ENCODE measurements at regions not wholly inside any gene's neighbourhood (a gene's known extent, or its start where the extent isn't known, plus 50 kb on each side); places are given as distances from the start of the nearest gene placed in this dataset.

DNA sequence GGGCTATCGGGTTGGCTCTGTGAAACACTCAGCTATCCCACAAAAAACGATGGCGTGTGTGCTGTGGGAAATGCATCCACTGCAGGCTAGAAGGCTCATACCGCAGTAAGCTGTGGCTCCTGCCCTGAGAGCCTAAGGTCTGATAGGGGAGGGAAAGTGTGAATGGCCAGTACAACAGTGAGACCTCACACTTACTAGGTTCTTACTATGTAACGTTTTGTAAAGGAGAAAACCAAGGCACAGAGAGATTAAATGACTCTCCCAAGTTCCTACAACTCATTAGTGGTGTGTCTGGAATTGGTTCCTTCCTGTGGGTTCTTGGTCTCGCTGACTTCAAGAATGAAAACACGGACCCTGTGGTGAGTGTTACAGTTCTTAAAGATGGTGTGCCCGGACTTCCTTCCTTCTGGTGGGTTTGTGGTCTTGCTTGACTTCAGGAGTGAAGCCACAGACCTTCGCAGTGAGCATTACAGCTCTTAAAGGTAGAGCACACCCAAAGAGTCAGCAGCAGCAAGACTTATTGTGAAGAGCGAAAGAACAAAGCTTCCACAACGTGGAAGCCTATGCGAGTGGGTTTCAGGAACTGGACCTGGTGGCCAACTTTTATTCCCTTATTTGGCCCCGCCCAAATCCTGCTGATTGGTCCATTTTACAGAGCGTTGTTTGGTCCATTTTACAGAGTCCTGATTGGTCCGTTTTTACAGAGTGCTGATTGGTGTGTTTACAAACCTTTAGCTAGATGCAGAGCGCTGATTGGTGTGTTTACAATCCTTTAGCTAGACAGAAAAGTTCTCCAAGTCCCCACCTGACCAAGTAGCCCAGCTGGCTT, 161.7 kb downstream of the POLR2M start:
- H3K4me3 ChIP-seq (ENCODE audit: control insufficient read depth, low read depth, low read length) = no peak overlapping the region
- TF ChIP-seq CTCF (IDR thresholded peaks at IDR 0.05; ENCODE audit: control insufficient read depth, insufficient read depth, low read depth, low read length, missing control alignments) = no peak
- no peak for DNase-seq (ENCODE audit: low read depth)

GRCh38 chr15:57870667-57871066, 164.2 kb downstream of the POLR2M start:
- H3K4me3 ChIP-seq (ENCODE audit: control insufficient read depth, low read depth, low read length) = no peak overlapping the region
- TF ChIP-seq CTCF (IDR thresholded peaks at IDR 0.05; ENCODE audit: control insufficient read depth, insufficient read depth, low read depth, low read length, missing control alignments) = no peak
- no peak for DNase-seq (ENCODE audit: low read depth)

DNA sequence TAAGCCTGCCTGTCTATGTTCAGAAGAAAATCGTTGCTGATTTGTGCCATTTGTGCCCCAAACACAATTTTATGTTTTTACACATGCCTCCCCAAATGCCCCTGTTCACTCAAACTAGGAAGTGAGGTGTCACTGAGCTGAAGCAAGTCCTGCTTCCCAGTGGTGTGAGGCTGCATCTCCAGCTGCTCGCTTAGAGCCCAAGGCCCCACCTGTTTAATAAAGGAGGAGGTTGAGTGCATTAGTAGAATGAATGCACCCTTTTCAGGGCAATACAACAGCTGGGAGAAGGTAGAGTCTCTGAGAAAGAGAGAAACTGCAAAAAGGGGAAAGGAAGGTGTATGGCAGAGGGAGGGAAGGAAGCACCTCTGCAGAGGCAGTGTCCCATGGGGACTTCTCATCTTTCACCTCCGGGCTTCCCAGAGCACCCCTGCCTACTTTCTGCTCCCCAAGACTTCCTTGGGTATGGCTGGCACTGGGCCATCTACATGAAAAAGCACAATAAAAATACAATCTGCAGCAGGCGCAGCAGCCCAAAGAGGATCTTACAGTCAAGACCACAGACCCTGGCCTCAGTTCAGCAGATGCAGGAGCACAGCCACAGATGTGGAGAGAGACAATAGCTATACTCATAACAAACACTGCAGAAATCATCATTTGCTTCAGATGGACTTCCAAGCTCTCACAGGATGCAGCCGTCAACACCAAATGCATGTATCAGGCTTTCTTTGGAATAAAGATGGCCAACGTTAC, 165.9 kb downstream of the POLR2M start:
- no peak for DNase-seq (ENCODE audit: low read depth)
- no peak overlapping the region for H3K4me3 ChIP-seq (ENCODE audit: control insufficient read depth, low read depth, low read length)
- TF ChIP-seq CTCF (IDR thresholded peaks at IDR 0.05; ENCODE audit: control insufficient read depth, insufficient read depth, low read depth, low read length, missing control alignments) = no peak

GRCh38 chr15:57873564-57874209, 167.2 kb downstream of the POLR2M start:
- no peak for TF ChIP-seq CTCF (IDR thresholded peaks at IDR 0.05; ENCODE audit: control insufficient read depth, insufficient read depth, low read depth, low read length, missing control alignments)
- H3K4me3 ChIP-seq (ENCODE audit: control insufficient read depth, low read depth, low read length) = no peak overlapping the region
- no peak for DNase-seq (ENCODE audit: low read depth)

- no peak for DNase-seq (ENCODE audit: low read depth)
Observed at GRCh38 chr15:57875347-57875746, 168.8 kb downstream of the POLR2M start.

More at GRCh38 chr15:57875347-57875746, 168.8 kb downstream of the POLR2M start:
- TF ChIP-seq CTCF (IDR thresholded peaks at IDR 0.05; ENCODE audit: control insufficient read depth, insufficient read depth, low read depth, low read length, missing control alignments) = no peak
- no peak overlapping the region for H3K4me3 ChIP-seq (ENCODE audit: control insufficient read depth, low read depth, low read length)
